Kidney tubule cell (primary cell): ENCODE measurements at regions not wholly inside any gene's neighbourhood (a gene's known extent, or its start where the extent isn't known, plus 50 kb on each side); places are given as distances from the start of the nearest gene placed in this dataset.
"Not testable (repeated sequence)": the region's sequence is repeated elsewhere in the genome, so short reads cannot be mapped to it uniquely, and the experiment has no call there.

Experiments used
- DNase-seq: peaks from one replicate; pipeline ENCODE4 v3.0.0-alpha.2; 2018; ENCODE audit warnings: low spot score

DNA sequence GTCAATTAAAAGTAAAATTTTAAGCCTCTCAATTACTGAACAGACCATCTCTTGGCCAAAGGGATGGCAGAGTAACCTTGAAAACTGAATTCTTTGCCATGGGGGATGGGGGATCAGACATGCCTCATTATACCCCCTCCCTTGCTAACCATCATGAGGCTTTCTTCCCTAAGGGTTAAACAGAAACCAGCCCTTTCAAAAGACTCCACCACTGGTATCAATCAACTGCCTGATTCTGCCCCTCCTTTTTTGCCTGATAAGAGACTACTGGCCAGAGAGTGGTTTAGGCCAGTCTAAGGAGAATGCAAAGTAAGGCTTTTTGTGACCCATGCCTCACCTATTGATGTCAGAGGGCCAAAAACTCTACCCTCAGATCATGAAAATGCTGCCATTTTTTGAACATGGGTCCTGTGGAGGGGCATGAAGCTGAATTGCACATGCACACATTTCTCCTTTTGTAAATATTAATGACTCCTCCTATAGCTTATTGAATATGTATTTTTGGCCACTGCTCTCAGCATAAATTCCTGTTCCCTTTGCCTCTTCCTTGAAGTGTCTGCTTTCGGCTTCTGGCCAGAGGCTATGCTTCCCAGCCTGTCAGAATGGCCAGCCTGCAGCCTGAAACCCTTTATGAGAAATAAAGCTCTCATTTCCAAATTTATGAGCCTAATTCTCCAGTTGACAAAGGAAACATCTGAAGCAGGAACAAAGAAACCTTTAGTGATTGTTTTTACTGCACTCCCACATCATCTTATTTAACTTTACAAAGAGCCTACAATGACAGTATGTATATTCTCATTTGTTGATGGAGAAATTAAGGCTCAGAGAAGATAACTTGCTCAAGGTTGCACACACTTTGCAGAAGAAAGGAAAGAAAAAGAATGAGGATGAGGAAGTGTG, 270.7 kb upstream of the CELF4 start:
- DNase-seq: no peak

DNA sequence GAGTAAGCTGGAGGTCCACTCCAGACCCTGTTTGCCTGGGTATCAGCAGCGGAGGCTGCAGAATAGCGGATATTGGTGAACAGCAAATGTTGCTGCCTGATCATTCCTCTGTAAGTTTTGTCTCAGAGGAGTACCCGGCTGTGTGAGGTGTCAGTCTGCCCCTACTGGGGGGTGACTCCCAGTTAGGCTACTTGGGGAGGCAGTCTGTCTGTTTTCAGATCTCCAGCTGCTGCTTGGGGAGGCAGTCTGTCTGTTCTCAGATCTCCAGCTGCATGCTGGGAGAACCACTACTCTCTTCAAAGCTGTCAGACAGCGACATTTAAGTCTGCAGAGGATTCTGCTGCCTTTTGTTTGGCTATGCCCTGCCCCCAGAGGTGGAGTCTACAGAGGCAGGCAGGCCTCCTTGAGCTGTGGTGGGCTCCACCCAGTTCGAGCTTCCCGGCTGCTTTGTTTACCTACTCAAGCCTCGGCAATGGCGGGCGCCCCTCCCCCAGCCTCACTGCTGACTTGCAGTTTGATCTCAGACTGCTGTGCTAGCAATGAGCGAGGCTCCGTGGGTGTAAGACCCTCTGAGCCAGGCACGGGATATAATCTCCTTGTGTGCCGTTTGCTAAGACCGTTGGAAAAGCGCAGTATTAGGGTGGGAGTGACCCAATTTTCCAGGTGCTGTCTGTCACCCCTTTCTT, 266.6 kb upstream of the CELF4 start:
- DNase-seq: not testable (repeated sequence)

DNA sequence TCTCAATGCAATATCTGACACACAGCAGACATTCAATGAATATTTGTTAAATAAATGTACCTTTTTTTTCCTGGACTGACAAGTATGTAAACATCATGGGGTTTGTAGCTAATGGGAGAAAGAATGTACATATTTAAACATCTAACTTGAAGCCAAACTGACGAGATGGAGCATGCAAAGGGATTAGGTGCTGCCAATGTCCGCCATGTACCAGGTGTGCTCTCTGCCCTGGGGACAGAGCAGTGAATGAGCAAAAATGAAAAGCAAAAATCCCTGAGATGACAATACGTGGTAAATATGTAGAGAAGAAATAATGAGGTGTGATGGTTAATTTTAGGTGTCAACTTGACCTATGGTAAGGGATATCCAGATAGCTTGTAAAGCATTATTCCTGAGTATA, 247.4 kb upstream of the CELF4 start:
- no peak for DNase-seq

DNA sequence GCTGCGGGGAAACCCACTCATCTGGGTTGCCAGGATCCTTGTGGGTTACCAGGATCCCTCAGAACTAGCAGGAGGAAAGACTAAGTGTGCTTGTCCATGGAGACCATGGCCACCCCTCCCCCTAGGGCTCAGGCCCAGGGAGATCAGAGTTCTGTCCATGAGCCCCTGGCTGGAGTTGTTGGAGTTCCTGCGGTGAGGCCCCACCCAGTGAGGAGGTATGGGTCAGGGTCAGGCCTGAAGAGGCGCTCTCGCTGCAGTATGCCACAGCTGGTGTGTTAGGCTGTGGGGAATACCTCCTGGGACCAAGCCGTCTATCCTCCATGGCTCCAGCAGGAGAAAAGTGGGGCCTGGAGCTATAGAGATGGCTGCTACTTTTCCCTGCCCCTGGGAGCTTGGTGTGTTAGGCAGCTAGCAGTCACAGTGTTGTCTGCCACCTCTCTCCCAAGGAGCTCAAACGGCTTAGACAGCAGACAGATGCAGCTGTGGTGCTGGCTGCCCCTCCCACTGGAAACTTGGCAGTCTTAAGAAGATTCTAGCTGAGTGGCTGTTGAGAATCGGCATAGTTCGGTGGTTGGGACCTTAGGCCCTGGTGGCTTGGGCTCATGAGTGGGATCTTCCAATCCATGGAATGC, 240.3 kb upstream of the CELF4 start:
- DNase-seq: no peak

- DNase-seq: no peak
These were observed 231.3 kb upstream of the CELF4 start for GRCh38 chr18:37796823-37797349.

DNA sequence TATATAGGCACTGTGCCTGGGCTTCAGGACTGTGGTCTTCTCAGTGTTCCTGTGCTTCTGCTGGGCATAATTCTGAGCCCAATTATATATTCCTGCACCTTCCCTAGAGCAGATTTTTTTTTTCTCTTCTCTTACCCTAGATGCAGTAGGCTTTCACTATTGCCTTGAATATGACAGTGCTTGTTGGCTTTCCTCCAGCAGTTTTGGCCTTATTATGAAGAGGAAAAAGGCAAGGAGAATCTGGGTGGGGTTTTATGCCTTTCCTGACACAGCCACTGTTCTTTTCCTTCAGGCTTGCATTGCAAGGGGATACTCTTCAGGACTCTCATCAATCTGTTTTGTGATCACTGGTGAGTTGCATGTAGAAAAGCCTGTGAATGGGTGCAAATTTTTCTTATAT, 221.9 kb upstream of the CELF4 start:
- no peak for DNase-seq

DNA sequence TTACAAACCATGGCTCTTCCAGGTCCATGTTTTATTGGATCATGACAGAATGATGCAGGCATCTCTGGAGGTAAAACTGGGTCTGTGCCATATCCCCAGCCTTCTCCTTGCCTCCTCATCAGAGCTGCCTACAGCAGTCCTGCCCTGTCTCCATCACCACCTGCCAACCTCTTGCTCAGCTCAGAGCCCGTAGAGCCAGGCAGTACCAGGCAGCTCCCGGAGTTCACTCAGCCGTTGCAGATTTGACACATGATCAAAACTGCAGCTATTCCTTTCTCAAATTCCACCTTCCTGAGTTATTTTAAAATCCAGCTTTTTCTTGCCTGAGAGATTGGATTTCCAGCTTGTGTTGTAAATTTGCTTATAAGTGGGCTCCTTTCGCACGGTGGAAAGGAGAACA, 218.2 kb upstream of the CELF4 start:
- DNase-seq: peak; percentile 14

GRCh38 chr18:37779220-37779619, 213.6 kb upstream of the CELF4 start:
- no peak for DNase-seq

DNA sequence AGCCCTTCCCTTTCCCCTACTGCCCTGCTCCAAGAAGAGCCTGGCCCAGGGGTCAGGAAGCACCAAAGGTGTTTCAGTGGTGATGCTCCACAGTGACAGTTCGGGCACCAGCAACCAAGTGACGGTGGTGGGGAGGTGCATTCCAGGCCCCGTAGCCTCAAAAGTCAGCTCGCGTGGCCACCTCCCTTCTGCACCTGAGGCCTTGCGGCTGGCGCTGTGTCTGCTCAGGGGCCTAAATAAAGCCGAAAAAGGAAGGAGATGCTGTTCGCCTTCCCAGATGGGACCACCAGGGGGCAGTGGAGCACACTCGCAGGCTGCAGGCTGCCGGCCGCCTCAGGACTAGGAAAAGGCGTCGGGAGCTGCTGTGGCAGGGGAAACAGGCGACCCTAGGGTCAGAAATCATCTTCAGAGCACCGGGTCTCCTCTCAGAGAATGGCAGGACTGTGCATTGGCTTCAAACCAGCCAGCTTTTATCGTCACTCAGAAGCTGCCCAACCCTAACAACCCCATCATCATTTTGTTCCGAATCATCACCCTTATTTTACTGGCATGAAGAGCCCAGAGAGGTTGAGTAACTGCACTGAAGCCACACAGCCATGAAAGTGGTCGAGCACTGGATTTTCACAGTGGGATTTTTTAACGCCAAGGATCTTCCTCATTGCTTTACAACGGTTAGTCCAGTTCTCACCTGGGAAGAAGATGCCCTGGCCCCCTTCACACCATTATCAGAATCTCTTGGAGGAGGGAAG, 213.0 kb upstream of the CELF4 start:
- DNase-seq: peak; percentile 63

DNA sequence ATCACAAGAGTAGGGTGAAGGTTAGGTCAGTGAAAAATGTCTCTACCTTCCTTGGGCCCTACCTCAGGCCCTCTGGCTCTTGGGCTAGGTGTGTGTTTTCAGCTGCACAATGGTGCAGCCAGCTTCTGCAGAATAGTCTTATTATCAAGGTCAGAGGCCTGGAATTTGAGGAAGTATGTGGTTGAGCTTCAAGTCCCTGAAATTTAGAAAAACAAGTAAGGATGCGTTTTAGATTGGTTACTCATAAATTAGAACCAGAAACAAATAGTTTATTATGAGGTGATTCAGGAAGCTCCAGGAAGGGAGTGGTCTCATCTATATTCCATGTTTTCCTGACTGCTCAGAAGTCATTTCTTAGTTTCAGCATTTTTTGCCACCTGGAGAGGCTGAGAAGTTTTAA, 204.2 kb upstream of the CELF4 start:
- peak; percentile 4 for DNase-seq

GRCh38 chr18:37764541-37765288, 199.1 kb upstream of the CELF4 start:
- no peak for DNase-seq

DNA sequence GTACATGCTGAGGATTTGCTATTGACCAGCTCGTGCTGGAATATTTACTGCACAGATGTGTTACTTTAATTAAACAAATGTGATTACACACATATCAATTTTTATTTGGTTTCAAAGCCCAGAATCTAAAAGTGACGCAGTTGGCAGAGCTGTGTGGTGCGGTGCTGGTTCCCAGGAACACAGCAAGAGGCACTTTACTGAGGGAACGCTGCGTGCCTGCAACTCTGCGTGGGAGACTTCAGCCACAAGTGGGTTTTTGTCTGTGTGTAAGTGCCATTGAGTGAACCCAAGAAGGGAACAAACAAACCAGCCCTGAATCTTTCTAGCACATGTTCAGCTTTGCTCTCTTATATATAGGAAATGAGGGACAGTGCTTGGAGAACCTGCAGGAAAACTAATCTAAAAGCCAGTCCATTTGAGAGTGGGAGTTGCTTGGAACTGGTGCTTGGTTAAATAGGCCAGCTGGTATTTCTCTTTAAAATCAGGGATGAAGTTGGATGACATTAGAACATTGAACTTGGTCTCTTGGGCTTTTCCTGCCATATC, 196.6 kb upstream of the CELF4 start:
- no peak for DNase-seq

GRCh38 chr18:37754141-37754540, 188.5 kb upstream of the CELF4 start:
- DNase-seq: peak; percentile 20

- no peak for DNase-seq
These were observed 176.8 kb upstream of the CELF4 start for GRCh38 chr18:37742436-37742835.

DNA sequence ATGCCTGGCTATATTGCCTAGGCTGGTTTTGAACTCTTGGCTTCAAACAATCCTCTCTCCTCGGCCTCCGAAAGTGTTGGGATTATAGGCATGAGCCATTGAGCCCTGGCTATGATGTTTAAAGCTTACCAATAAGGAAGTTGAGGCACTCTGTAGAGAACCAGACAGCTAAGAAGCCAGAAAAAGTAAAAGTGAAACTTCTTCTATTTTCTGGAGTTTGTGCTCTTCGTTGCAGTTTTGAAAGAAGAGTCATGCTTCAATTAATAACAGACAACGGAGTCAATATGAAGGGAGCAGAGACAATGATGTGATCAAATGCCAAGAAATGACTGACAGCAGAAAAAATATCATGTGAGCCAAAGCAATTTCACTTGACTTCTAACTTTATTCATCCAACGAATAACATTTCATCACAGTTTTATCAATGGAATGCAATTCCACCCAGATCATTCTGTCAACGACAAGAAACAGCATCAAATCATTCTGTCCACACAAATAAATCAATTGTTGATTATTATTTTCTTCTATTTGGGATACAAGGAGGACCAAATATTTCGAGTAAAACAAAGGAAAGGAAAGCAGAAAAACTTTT, 175.5 kb upstream of the CELF4 start:
- DNase-seq: no peak

GRCh38 chr18:37734406-37734805, 168.8 kb upstream of the CELF4 start:
- no peak for DNase-seq

DNA sequence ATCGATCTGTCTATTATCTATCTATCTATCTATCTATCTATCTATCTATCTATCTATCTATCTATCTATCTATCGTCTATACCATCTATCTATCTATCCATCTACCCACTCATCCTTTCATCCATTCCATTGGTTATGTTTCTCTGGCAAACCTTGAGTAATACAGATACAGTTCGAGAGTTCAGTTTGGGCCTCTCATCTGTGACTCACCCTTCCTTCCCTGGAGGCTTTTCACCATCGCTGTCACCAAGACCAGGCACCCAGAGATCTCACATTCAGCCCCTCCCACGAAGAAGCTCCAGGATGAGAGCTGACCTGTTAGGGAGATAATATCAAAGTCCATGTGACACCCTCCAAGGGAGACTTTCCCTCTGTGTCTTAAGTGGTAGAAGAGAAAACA, 164.1 kb upstream of the CELF4 start:
- no peak for DNase-seq

DNA sequence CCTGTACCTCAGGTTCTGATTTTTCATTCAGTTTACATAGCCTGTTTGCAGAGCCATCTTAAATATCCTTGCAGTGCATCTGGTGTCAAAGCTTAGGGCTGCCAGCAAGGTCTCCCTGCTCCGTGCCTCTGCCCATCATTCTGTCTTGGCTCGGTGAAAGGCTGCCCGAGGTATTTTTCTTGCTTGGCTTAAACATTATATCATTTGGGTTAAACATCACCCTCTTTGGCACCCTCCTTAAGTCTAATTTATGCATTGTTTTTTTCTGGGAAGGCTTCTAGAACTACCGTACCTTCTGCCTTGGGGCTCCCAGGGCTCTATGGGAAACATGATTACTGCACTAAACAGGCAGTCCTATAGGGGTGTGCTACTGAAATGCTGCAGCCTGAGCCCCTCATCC, 158.6 kb upstream of the CELF4 start:
- peak; percentile 20 for DNase-seq

DNA sequence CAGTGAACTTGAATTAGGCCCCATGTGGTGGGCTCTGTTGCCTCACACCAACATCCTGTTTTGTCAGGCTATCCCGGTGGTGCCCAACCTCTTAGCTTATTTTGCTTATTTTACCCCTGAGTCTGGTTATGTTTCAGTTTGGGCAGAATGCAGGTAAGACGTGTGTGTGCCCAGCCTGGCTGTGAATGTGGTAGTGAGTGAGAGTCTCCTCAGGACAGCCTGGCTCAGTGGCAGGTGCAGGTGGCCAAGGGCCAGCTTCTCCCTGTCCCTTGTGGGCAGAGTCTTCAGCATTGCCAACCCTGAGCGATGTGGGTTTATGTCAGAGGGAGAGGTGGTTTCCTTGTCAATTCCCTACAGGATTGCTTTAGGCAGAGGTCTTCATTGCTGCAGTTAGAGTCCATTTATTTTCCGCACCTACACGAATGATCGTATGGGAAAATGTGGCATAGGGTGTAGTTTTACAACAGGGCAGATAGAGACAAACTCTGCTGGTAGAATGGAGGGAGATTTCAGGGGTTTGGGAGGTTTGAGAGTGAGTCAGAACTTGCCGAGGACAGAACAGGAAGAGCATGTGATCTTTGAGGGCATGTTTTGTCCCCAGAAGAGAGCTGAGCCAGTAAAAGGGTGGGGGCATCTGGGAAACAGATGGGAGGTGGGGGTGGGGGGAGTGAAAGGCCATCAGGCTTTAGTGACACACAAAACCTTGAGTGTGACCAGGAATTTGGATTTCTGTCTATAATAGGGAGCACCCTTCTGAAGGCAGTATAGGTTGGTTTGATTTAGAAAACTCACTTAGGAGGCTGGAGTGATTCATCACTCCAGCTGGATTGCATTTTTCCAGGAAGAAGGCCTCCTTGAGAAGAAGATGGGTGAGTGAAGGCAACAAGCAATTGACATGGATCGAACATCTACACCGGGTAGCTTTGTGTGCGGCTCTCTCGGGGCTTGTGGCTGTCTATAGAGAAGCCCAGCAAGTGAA, 156.2 kb upstream of the CELF4 start:
- peak; percentile 33 for DNase-seq
